ENCODE measurements at regions not wholly inside any gene's neighbourhood (a gene's known extent, or its start where the extent isn't known, plus 50 kb on each side); places are given as distances from the start of the nearest gene placed in this dataset.

DNA sequence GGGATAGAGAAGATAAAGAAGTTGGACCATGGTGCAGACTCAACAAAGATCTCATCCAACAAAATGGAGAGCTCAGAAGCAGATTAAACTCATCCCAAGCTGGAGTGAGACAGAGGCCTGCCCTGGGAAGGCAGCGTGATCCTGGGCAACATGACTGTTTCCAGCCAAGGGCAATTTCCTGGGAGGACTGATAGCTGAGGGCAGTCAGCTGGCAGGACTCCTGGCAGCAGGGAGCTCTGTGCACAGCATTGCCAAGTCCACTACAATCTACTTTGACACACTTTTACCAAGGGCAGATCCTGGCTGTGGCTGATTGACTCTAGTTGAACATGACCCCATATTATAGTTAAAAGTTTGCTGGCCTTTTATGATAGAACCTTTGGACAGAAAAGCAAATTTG is 357.3 kb upstream of the RASGEF1B start:
- no peak for DNase-seq (ENCODE audit: low read depth in 2 of 2)
- Histone ChIP-seq H3K4me2 (ENCODE audit: extremely low read depth, insufficient read depth, low read length) (no peak overlapping the region), H3K27ac (ENCODE audit: insufficient read depth, low read length) (no peak overlapping the region), H3K27me3 (ENCODE audit: control insufficient read depth, insufficient read depth, low read length) (no peaks in the 10 kb centered on the region), H2AFZ (ENCODE audit: low read length) (no peak overlapping the region), H3K4me1 (ENCODE audit: control insufficient read depth, extremely low read depth, insufficient read depth, low read length) (no peaks in the 10 kb centered on the region), H3K79me2 (ENCODE audit: control insufficient read depth, insufficient read depth, low read length) (no peaks in the 10 kb centered on the region), H3K36me3 (ENCODE audit: control insufficient read depth, insufficient read depth, low read length) (no peaks in the 10 kb centered on the region), H3K4me3 (replicated peaks in 1 of 4; ENCODE audit: control extremely low read depth in 1 of 4, insufficient read depth in 1 of 4, low read depth in 3 of 4, low read length in 4 of 4) (no peak overlapping the region), H3K9ac (ENCODE audit: insufficient read depth, low read length) (no peak overlapping the region), H3K9me3 (ENCODE audit: control insufficient read depth, insufficient read depth, low read depth, low read length) (no peaks in the 10 kb centered on the region), H4K20me1 (ENCODE audit: control insufficient read depth, extremely low read depth, insufficient read depth, low read length) (no peaks in the 10 kb centered on the region)
- TF ChIP-seq, protein P1, sequence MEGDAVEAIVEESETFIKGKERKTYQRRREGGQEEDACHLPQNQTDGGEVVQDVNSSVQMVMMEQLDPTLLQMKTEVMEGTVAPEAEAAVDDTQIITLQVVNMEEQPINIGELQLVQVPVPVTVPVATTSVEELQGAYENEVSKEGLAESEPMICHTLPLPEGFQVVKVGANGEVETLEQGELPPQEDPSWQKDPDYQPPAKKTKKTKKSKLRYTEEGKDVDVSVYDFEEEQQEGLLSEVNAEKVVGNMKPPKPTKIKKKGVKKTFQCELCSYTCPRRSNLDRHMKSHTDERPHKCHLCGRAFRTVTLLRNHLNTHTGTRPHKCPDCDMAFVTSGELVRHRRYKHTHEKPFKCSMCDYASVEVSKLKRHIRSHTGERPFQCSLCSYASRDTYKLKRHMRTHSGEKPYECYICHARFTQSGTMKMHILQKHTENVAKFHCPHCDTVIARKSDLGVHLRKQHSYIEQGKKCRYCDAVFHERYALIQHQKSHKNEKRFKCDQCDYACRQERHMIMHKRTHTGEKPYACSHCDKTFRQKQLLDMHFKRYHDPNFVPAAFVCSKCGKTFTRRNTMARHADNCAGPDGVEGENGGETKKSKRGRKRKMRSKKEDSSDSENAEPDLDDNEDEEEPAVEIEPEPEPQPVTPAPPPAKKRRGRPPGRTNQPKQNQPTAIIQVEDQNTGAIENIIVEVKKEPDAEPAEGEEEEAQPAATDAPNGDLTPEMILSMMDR (conservative IDR thresholded peaks at IDR 0.05 in 1 of 2, IDR thresholded peaks at IDR 0.05 in 1 of 2; ENCODE audit: low read depth in 1 of 2, low read length in 2 of 2), result no peak
- TF ChIP-seq EZH2 (IDR thresholded peaks at IDR 0.05; ENCODE audit: low read length, missing control alignments), result no peak

DNA sequence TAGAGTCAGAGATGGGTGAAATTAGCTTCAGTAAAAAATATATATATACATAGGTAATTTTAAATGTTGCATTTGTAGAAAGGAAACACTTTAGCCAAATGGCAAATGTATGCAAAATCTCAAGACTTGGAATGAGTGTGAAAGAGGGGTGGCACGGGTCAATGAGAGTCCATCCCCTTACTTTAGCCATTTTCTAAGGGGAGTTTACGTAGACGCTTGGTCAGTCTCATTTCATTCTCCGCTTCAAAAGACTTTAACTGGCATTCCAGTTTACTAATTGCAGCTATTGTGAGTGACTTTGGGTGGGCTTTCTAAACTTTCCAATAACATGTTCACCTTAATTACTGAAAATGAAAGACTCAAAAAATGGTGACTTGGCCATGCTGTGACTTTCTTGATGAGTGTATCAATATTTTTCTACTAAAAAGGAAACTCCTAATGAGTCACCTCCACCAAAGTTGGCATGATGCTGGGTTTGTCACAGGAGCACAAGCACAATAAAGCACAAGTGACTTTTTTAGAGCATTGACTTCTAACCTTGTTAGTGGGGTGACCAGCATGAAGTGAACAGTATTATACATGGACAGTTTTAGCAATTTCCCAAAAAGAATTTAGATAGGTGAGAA is 356.0 kb upstream of the RASGEF1B start:
- no peak overlapping the region for H2AFZ ChIP-seq (ENCODE audit: low read length)
- H3K4me1 ChIP-seq (ENCODE audit: control insufficient read depth, extremely low read depth, insufficient read depth, low read length), result no peaks in the 10 kb centered on the region
- H3K4me3 ChIP-seq (replicated peaks in 1 of 4; ENCODE audit: control extremely low read depth in 1 of 4, insufficient read depth in 1 of 4, low read depth in 3 of 4, low read length in 4 of 4), result no peak overlapping the region
- H3K27me3 ChIP-seq (ENCODE audit: control insufficient read depth, insufficient read depth, low read length), result no peaks in the 10 kb centered on the region
- no peaks in the 10 kb centered on the region for H4K20me1 ChIP-seq (ENCODE audit: control insufficient read depth, extremely low read depth, insufficient read depth, low read length)
- no peak overlapping the region for H3K4me2 ChIP-seq (ENCODE audit: extremely low read depth, insufficient read depth, low read length)
- H3K9ac ChIP-seq (ENCODE audit: insufficient read depth, low read length), result no peak overlapping the region
- H3K27ac ChIP-seq (ENCODE audit: insufficient read depth, low read length), result no peak overlapping the region
- TF ChIP-seq EZH2 (IDR thresholded peaks at IDR 0.05; ENCODE audit: low read length, missing control alignments), result no peak
- TF ChIP-seq, protein P1 (conservative IDR thresholded peaks at IDR 0.05 in 1 of 2, IDR thresholded peaks at IDR 0.05 in 1 of 2; ENCODE audit: low read depth in 1 of 2, low read length in 2 of 2), result no peak
- H3K36me3 ChIP-seq (ENCODE audit: control insufficient read depth, insufficient read depth, low read length), result no peaks in the 10 kb centered on the region
- DNase-seq (ENCODE audit: low read depth in 2 of 2), result no peak
- H3K79me2 ChIP-seq (ENCODE audit: control insufficient read depth, insufficient read depth, low read length), result no peaks in the 10 kb centered on the region
- no peaks in the 10 kb centered on the region for H3K9me3 ChIP-seq (ENCODE audit: control insufficient read depth, insufficient read depth, low read depth, low read length)

DNA sequence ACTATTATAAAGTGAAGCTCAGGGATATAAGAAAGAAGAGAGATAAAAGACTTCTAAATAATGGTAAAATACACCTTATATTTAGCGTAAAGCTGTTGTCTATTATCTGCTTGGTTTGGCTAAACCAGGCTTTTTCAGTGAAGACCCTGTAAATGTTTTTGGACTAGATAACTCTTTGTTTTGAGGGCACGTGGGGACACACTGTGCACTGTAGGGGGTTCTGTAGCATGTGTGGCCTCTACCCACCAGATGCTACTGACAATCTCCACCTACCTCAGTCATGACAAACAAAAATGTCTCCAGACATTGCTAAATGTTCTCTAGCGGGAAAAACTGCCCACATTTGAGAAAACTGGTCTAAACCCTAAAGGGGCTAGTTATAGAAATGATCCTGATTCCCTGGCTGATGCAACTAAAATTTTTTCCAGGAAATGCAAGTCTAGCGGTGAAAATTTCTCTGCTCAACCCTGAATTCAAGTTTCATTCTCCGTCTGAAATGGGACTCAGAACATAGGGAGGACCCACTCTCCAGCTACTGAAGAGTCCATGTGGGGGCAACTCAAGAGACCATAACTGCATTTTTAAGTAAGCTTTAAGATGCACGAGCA is 355.2 kb upstream of the RASGEF1B start:
- H3K27me3 ChIP-seq (ENCODE audit: control insufficient read depth, insufficient read depth, low read length), result no peaks in the 10 kb centered on the region
- no peak overlapping the region for H2AFZ ChIP-seq (ENCODE audit: low read length)
- H4K20me1 ChIP-seq (ENCODE audit: control insufficient read depth, extremely low read depth, insufficient read depth, low read length), result no peaks in the 10 kb centered on the region
- H3K4me3 ChIP-seq (replicated peaks in 1 of 4; ENCODE audit: control extremely low read depth in 1 of 4, insufficient read depth in 1 of 4, low read depth in 3 of 4, low read length in 4 of 4), result no peak overlapping the region
- H3K4me2 ChIP-seq (ENCODE audit: extremely low read depth, insufficient read depth, low read length), result no peak overlapping the region
- H3K4me1 ChIP-seq (ENCODE audit: control insufficient read depth, extremely low read depth, insufficient read depth, low read length), result no peaks in the 10 kb centered on the region
- H3K27ac ChIP-seq (ENCODE audit: insufficient read depth, low read length), result no peak overlapping the region
- no peak for DNase-seq (ENCODE audit: low read depth in 2 of 2)
- no peaks in the 10 kb centered on the region for H3K9me3 ChIP-seq (ENCODE audit: control insufficient read depth, insufficient read depth, low read depth, low read length)
- no peaks in the 10 kb centered on the region for H3K36me3 ChIP-seq (ENCODE audit: control insufficient read depth, insufficient read depth, low read length)
- no peak overlapping the region for H3K9ac ChIP-seq (ENCODE audit: insufficient read depth, low read length)
- H3K79me2 ChIP-seq (ENCODE audit: control insufficient read depth, insufficient read depth, low read length), result no peaks in the 10 kb centered on the region
- TF ChIP-seq EZH2 (IDR thresholded peaks at IDR 0.05; ENCODE audit: low read length, missing control alignments), result no peak
- TF ChIP-seq, protein P1 (conservative IDR thresholded peaks at IDR 0.05 in 1 of 2, IDR thresholded peaks at IDR 0.05 in 1 of 2; ENCODE audit: low read depth in 1 of 2, low read length in 2 of 2), result no peak
